ENCODE measurements at regions not wholly inside any gene's neighbourhood (a gene's known extent, or its start where the extent isn't known, plus 50 kb on each side); places are given as distances from the start of the nearest gene placed in this dataset.

DNA sequence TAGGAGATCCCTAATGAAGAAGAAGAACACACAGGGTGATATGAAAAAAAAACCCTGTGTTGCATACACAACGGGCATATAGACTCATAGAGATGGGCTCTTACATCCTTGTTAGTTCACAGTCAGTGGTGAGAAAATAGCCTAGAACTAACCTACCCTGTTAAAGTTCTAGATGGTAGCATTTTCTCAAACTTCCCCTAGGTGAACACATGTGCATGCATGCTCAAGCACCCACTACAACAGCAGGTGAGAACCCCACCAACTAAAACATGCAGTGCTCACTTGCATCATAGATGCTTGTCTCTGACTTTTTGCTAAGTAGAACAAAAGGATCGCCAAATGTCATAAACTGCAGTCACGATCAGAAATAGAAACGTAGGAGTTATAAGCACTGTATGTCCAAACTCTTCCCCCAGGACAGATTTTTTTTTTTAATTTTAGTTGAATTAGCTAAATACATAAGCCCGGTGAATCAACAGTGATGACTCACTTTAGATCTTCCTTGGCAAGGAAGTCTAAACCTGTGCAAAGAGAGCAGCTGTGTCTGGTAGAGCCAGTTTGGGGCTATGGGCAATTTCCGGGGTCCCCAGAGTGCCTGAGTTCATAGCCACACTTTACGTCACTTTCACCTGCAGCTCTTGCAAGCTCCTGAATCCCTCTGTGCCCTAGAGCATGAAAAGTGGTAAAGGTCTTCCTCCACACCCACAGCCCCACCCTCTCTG, 96.2 kb upstream of the SEMA6D start:
- Histone ChIP-seq H3K79me2 (ENCODE audit: control insufficient read depth in 1 of 2, insufficient read depth in 2 of 2, low read length in 2 of 2) (no peaks in the 10 kb centered on the region), H3K4me1 (replicated peaks in 1 of 4; ENCODE audit: control insufficient read depth in 3 of 4, insufficient read depth in 4 of 4, low read length in 3 of 4) (no peaks in the 10 kb centered on the region), H3K9me3 (ENCODE audit: insufficient read depth in 2 of 2, low read depth in 1 of 2, low read length in 1 of 2) (no peaks in the 10 kb centered on the region), H4K20me1 (replicated peaks in 1 of 2; ENCODE audit: control insufficient read depth in 1 of 2, insufficient read depth in 2 of 2, low read length in 2 of 2) (no peaks in the 10 kb centered on the region), H3K23me2 (ENCODE audit: low read depth, low read length) (no peaks in the 10 kb centered on the region), H3K79me1 (ENCODE audit: low read depth, low read length) (no peaks in the 10 kb centered on the region), H3K18ac (ENCODE audit: extremely low read depth, low read length) (no peak overlapping the region), H3K23ac (ENCODE audit: insufficient read length) (no peak overlapping the region), H3K4me3 (ENCODE audit: extremely low read depth in 1 of 4, insufficient read depth in 2 of 4, low read depth in 3 of 4, low read length in 4 of 4) (no peak overlapping the region), H3K14ac (ENCODE audit: insufficient read length) (no peak overlapping the region), H3K4ac (replicated peaks; ENCODE audit: insufficient read length, low read depth, low read length) (no peak overlapping the region), H4K5ac (ENCODE audit: insufficient read length, low read depth, low read length) (no peak overlapping the region), H2AK5ac (ENCODE audit: low read depth, low read length) (no peak overlapping the region), H3K27ac (ENCODE audit: low read depth, low read length) (no peak overlapping the region), H3K27me3 (replicated peaks in 1 of 4; ENCODE audit: control insufficient read depth in 3 of 4, extremely low read depth in 1 of 4, insufficient read depth in 3 of 4, low read length in 3 of 4) (no peaks in the 10 kb centered on the region), H3K9ac (replicated peaks in 1 of 4; ENCODE audit: extremely low read depth in 1 of 4, low read depth in 3 of 4, low read length in 3 of 4) (no peak overlapping the region), H2BK20ac (ENCODE audit: low read length) (no peak overlapping the region), H3K56ac (replicated peaks; ENCODE audit: insufficient read length, low read depth, low read length) (no peak overlapping the region), H2AFZ (ENCODE audit: low read length) (no peak overlapping the region), H2BK120ac (replicated peaks; ENCODE audit: low read depth, low read length) (no peak overlapping the region), H3K4me2 (ENCODE audit: insufficient read depth in 1 of 2, low read depth in 2 of 2, low read length in 2 of 2) (no peak overlapping the region), H2BK12ac (ENCODE audit: low read depth, low read length) (no peak overlapping the region), H3K36me3 (ENCODE audit: control insufficient read depth in 2 of 4, insufficient read depth in 4 of 4, low read length in 3 of 4) (no peaks in the 10 kb centered on the region), H4K8ac (ENCODE audit: extremely low read depth, insufficient read depth, low read length) (no peak overlapping the region), H2BK15ac (ENCODE audit: low read length) (no peak overlapping the region), H4K91ac (replicated peaks; ENCODE audit: insufficient read length, low read length) (no peak overlapping the region), H2BK5ac (ENCODE audit: low read depth, low read length) (no peak overlapping the region)
- no peak for FAIRE-seq
- ChIA-PET POLR2A (ENCODE audit: partially characterized antibody) (no interaction called here), CTCF (ENCODE audit: partially characterized antibody) (interaction anchor here (1.3 to 1.5 kb wide), 2 partner anchors 17 to 29 kb away, joined by 4 to 5 read pairs; no protein-coding TSS in a partner anchor)
- WGBS, 2 experiments (ENCODE audit: extremely low coverage in 1 of 2, insufficient coverage in 1 of 2, insufficient read length in 1 of 2, insufficient replicate concordance in 2 of 2, low coverage in 1 of 2, low lambda C conversion rate in 2 of 2, missing lambda C conversion rate in 1 of 2): 97% methylated on average over 7 of the region's 7 CpGs; no CpG with 5 or more reads in 1 of the 2 experiments
- no peak for DNase-seq (ENCODE audit: low read depth in 1 of 2, low spot score in 2 of 2)
- TF ChIP-seq SAP30 (IDR thresholded peaks at IDR 0.05; ENCODE audit: insufficient read depth, insufficient replicate concordance, low read length) (no peak), SP4 (IDR thresholded peaks at IDR 0.05; ENCODE audit: low read length) (no peak), ZNF274 (IDR thresholded peaks at IDR 0.05; ENCODE audit: borderline replicate concordance, extremely low read depth, low read length) (no peak), ASH2L (IDR thresholded peaks at IDR 0.05; ENCODE audit: low read length) (no peak), MAFK (IDR thresholded peaks at IDR 0.05; ENCODE audit: low read depth, low read length) (no peak), BRCA1 (IDR thresholded peaks at IDR 0.05; ENCODE audit: low read depth, low read length) (no peak)
- TF ChIP-seq, protein P1, sequence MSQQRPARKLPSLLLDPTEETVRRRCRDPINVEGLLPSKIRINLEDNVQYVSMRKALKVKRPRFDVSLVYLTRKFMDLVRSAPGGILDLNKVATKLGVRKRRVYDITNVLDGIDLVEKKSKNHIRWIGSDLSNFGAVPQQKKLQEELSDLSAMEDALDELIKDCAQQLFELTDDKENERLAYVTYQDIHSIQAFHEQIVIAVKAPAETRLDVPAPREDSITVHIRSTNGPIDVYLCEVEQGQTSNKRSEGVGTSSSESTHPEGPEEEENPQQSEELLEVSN (IDR thresholded peaks at IDR 0.05): no peak
- TF ChIP-seq, protein P2, sequence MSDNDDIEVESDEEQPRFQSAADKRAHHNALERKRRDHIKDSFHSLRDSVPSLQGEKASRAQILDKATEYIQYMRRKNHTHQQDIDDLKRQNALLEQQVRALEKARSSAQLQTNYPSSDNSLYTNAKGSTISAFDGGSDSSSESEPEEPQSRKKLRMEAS (IDR thresholded peaks at IDR 0.05): no peak

All from H1 (cell line).